ENCODE measurements at regions not wholly inside any gene's neighbourhood (a gene's known extent, or its start where the extent isn't known, plus 50 kb on each side); places are given as distances from the start of the nearest gene placed in this dataset.

- TF ChIP-seq YY1 (IDR thresholded peaks at IDR 0.05; ENCODE audit: low read depth) (no peak), TCF12 (IDR thresholded peaks at IDR 0.05) (no peak), FOSL2 (IDR thresholded peaks at IDR 0.05; ENCODE audit: borderline replicate concordance, low read depth) (no peak), RFX5 (IDR thresholded peaks at IDR 0.05; ENCODE audit: low read length) (no peak), TAF1 (IDR thresholded peaks at IDR 0.05; ENCODE audit: borderline replicate concordance, low read depth, low read length) (no peak), USF1 (IDR thresholded peaks at IDR 0.05; ENCODE audit: borderline replicate concordance, low read depth) (no peak), POLR2AphosphoS5 (IDR thresholded peaks at IDR 0.05; ENCODE audit: low read depth, low read length) (no peak), PBX3 (IDR thresholded peaks at IDR 0.05) (no peak)
Observed at GRCh38 chr15:81766829-81767475, 278.9 kb downstream of the MEX3B start (continued).

- no peaks in the 10 kb centered on the region for H3K9me2 ChIP-seq
- no peak overlapping the region for H3K27ac ChIP-seq (ENCODE audit: low read depth in 2 of 2, low read length in 1 of 2)
- no peaks in the 10 kb centered on the region for H3K9me3 ChIP-seq
- TF ChIP-seq POLR2AphosphoS5 (IDR thresholded peaks at IDR 0.05; ENCODE audit: low read depth, low read length) = no peak
- TF ChIP-seq CHD2 (IDR thresholded peaks at IDR 0.05; ENCODE audit: low read length, partially characterized antibody) = no peak
- no peak for TF ChIP-seq FOSL2 (IDR thresholded peaks at IDR 0.05; ENCODE audit: borderline replicate concordance, low read depth)
- no peak overlapping the region for H2AFZ ChIP-seq (ENCODE audit: low read depth)
- no peaks in the 10 kb centered on the region for H3K79me2 ChIP-seq (ENCODE audit: insufficient read depth)
- no peaks in the 10 kb centered on the region for H3F3A ChIP-seq (replicated peaks; ENCODE audit: insufficient read depth)
- no peak overlapping the region for H3K4me3 ChIP-seq (ENCODE audit: low read depth in 2 of 2, low read length in 1 of 2)
- H3K9ac ChIP-seq = no peak overlapping the region
- CTCF ChIA-PET = interaction anchor here (0.6 to 2.0 kb wide), 2 partner anchors 20 to 356 kb away, joined by 3 to 5 read pairs; no protein-coding TSS in a partner anchor
- H3K27me3 ChIP-seq (ENCODE audit: insufficient read depth) = no peaks in the 10 kb centered on the region
- no peaks in the 10 kb centered on the region for H4K20me1 ChIP-seq (ENCODE audit: insufficient read depth)
- H3K36me3 ChIP-seq (replicated peaks in 1 of 2; ENCODE audit: control insufficient read depth in 1 of 2, insufficient read depth in 2 of 2, low read length in 1 of 2) = no peaks in the 10 kb centered on the region
- 45% methylated on average over 2 of the region's 2 CpGs for WGBS (ENCODE audit: low lambda C conversion rate)
- H3K4me1 ChIP-seq (ENCODE audit: control insufficient read depth in 1 of 2, insufficient read depth in 2 of 2, low read depth in 1 of 2, low read length in 1 of 2) = no peaks in the 10 kb centered on the region
- DNase-seq = no peak
- no peak overlapping the region for H3K4me2 ChIP-seq
- POLR2A ChIA-PET = no interaction called here
Observed at GRCh38 chr15:81765816-81766215, 280.0 kb downstream of the MEX3B start.

GRCh38 chr15:81763304-81763703, 282.5 kb downstream of the MEX3B start:
- H3K27ac ChIP-seq (ENCODE audit: low read depth in 2 of 2, low read length in 1 of 2) = no peak overlapping the region
- H3K9ac ChIP-seq = no peak overlapping the region
- DNase-seq = no peak
- no peaks in the 10 kb centered on the region for H3K36me3 ChIP-seq (replicated peaks in 1 of 2; ENCODE audit: control insufficient read depth in 1 of 2, insufficient read depth in 2 of 2, low read length in 1 of 2)
- 47% methylated on average over 1 of the region's 1 CpG for WGBS (ENCODE audit: low lambda C conversion rate)
- ChIA-PET POLR2A (no interaction called here), CTCF (interaction anchor here (1.1 kb wide), 1 partner anchor 9 kb away, joined by 3 read pairs; no protein-coding TSS in a partner anchor)
- no peaks in the 10 kb centered on the region for H3F3A ChIP-seq (replicated peaks; ENCODE audit: insufficient read depth)
- H3K4me3 ChIP-seq (ENCODE audit: low read depth in 2 of 2, low read length in 1 of 2) = no peak overlapping the region
- H3K9me2 ChIP-seq = no peaks in the 10 kb centered on the region
- no peaks in the 10 kb centered on the region for H4K20me1 ChIP-seq (ENCODE audit: insufficient read depth)
- H3K4me2 ChIP-seq = no peak overlapping the region
- no peaks in the 10 kb centered on the region for H3K9me3 ChIP-seq
- no peaks in the 10 kb centered on the region for H3K4me1 ChIP-seq (ENCODE audit: control insufficient read depth in 1 of 2, insufficient read depth in 2 of 2, low read depth in 1 of 2, low read length in 1 of 2)
- no peaks in the 10 kb centered on the region for H3K79me2 ChIP-seq (ENCODE audit: insufficient read depth)
- H3K27me3 ChIP-seq (ENCODE audit: insufficient read depth) = no peaks in the 10 kb centered on the region
- H2AFZ ChIP-seq (ENCODE audit: low read depth) = no peak overlapping the region
- TF ChIP-seq NRF1 (IDR thresholded peaks at IDR 0.05; ENCODE audit: low read depth, low read length) (no peak), YY1 (IDR thresholded peaks at IDR 0.05; ENCODE audit: low read depth) (no peak), ELF1 (IDR thresholded peaks at IDR 0.05) (no peak), ZBTB33 (IDR thresholded peaks at IDR 0.05; ENCODE audit: borderline replicate concordance, low read depth) (no peak), FOXM1 (IDR thresholded peaks at IDR 0.05; ENCODE audit: low read depth) (no peak), TAF1 (IDR thresholded peaks at IDR 0.05; ENCODE audit: borderline replicate concordance, low read depth, low read length) (no peak), MXI1 (IDR thresholded peaks at IDR 0.05; ENCODE audit: low read depth, low read length) (no peak), FOSL2 (IDR thresholded peaks at IDR 0.05; ENCODE audit: borderline replicate concordance, low read depth) (no peak), GABPA (IDR thresholded peaks at IDR 0.05; ENCODE audit: low read depth) (no peak), RXRA (IDR thresholded peaks at IDR 0.05; ENCODE audit: borderline replicate concordance, low read depth) (no peak), EZH2phosphoT487 (IDR thresholded peaks at IDR 0.05; ENCODE audit: borderline replicate concordance, low read depth) (no peak), REST (IDR thresholded peaks at IDR 0.05; ENCODE audit: low read depth, low read length) (no peak)
